A673 (cell line): ENCODE measurements at regions not wholly inside any gene's neighbourhood (a gene's known extent, or its start where the extent isn't known, plus 50 kb on each side); places are given as distances from the start of the nearest gene placed in this dataset.

Experiments
- EZH2 ChIP-seq: fragments of 200-600 bp; sonication (generic); IDR thresholded peaks from 2 replicates; pipeline ENCODE4 v1.6.1; 2017; ENCODE audit warnings: borderline replicate concordance, low read depth, mild to moderate bottlenecking, mixed read lengths, antibody characterized with exemption, low read length; ENCODE audit not compliant: poor library complexity, severe bottlenecking
- TF ChIP-seq, protein P1 (sequence below): fragments of 300-800, 200-600 bp; sonication (generic); conservative IDR thresholded peaks from 2 replicates; pipeline ENCODE4 v1.5.1; 2017; ENCODE audit warnings: low read depth, mild to moderate bottlenecking, antibody characterized with exemption, low read length, moderate library complexity, mixed read lengths

DNA sequence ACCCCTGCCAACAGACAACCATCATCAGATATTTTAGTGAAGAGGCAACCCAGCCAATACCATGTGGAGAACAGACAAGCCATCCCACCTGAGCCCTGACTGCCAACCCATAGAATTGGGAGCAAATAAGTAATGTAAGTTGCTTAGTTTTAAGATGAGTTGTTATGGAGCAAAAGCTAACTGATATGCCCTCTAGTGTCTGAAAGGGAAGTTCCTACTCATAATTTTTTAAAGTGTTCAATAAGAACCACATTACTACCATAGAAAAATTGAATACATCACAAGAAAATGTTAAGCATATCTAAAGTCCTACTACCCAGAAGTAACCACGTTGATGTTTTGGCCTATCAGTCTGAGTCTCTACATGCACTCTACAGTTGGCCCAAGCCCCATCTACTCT lies 50.8 kb upstream of the SLC36A4 start:
- TF ChIP-seq, protein P1, sequence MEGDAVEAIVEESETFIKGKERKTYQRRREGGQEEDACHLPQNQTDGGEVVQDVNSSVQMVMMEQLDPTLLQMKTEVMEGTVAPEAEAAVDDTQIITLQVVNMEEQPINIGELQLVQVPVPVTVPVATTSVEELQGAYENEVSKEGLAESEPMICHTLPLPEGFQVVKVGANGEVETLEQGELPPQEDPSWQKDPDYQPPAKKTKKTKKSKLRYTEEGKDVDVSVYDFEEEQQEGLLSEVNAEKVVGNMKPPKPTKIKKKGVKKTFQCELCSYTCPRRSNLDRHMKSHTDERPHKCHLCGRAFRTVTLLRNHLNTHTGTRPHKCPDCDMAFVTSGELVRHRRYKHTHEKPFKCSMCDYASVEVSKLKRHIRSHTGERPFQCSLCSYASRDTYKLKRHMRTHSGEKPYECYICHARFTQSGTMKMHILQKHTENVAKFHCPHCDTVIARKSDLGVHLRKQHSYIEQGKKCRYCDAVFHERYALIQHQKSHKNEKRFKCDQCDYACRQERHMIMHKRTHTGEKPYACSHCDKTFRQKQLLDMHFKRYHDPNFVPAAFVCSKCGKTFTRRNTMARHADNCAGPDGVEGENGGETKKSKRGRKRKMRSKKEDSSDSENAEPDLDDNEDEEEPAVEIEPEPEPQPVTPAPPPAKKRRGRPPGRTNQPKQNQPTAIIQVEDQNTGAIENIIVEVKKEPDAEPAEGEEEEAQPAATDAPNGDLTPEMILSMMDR, result peak; percentile 53
- TF ChIP-seq EZH2, result no peak
